Loucy (cell line): ENCODE measurements at regions not wholly inside any gene's neighbourhood (a gene's known extent, or its start where the extent isn't known, plus 50 kb on each side); places are given as distances from the start of the nearest gene placed in this dataset.

Experiments used
- H2AFZ ChIP-seq: fragments of 200-600 bp; sonication (generic); 2 replicates; pipeline ENCODE4 v1.6.0; 2016; ENCODE audit warnings: antibody characterized with exemption, mild to moderate bottlenecking, low read length, moderate library complexity
- H3F3A ChIP-seq: fragments of 200-600 bp; 2 replicates; pipeline ENCODE4 v1.6.0; 2016; ENCODE audit warnings: antibody characterized with exemption, low read depth, mild to moderate bottlenecking
- H3K27me3 ChIP-seq: fragments of 200-600 bp; sonication (generic); 2 replicates; pipeline ENCODE4 v1.6.1; 2014; ENCODE audit warnings: low read length, mild to moderate bottlenecking; ENCODE audit not compliant: insufficient read depth, poor library complexity, severe bottlenecking
- H3K36me3 ChIP-seq: fragments of 200-600 bp; sonication (generic); 2 replicates; pipeline ENCODE4 v1.6.1; 2016; ENCODE audit warnings: low read length; ENCODE audit not compliant: insufficient read depth
- H3K4me1 ChIP-seq: fragments of 200-600 bp; sonication (generic); 2 replicates; pipeline ENCODE4 v1.5.1; 2014; ENCODE audit warnings: low read length, mild to moderate bottlenecking; ENCODE audit not compliant: insufficient read depth, poor library complexity, severe bottlenecking
- H3K4me2 ChIP-seq: fragments of 200-600 bp; sonication (generic); 2 replicates; pipeline ENCODE4 v1.6.0; 2014; ENCODE audit warnings: antibody characterized with exemption, low read length, low read depth, mild to moderate bottlenecking; ENCODE audit not compliant: poor library complexity, severe bottlenecking
- H3K4me3 ChIP-seq: fragments of 200-600 bp; sonication (generic); 2 replicates; pipeline ENCODE4 v1.5.1; 2014; ENCODE audit warnings: low read length, mild to moderate bottlenecking, mixed read lengths; ENCODE audit not compliant: poor library complexity, severe bottlenecking
- H3K79me2 ChIP-seq: fragments of 200-600 bp; sonication (generic); 2 replicates; pipeline ENCODE4 v1.6.1; 2014; ENCODE audit warnings: low read length; ENCODE audit not compliant: insufficient read depth
- H3K9ac ChIP-seq: fragments of 200-600 bp; sonication (generic); 2 replicates; pipeline ENCODE4 v1.6.0; 2014; ENCODE audit warnings: mild to moderate bottlenecking, low read depth, low read length, moderate library complexity; ENCODE audit not compliant: poor library complexity, severe bottlenecking
- H3K9me2 ChIP-seq: fragments of 200-600 bp; sonication (generic); replicated peaks from 2 replicates; pipeline ENCODE4 v1.6.1; 2016; ENCODE audit warnings: low read depth, low read length, mixed read lengths
- H3K9me3 ChIP-seq: fragments of 200-600 bp; sonication (generic); 2 replicates; pipeline ENCODE4 v1.6.1; 2014; ENCODE audit warnings: mild to moderate bottlenecking, antibody characterized with exemption, low read length, low read depth; ENCODE audit not compliant: insufficient read depth
- H4K20me1 ChIP-seq: fragments of 200-600 bp; sonication (generic); 2 replicates; pipeline ENCODE4 v1.6.0; 2014; ENCODE audit warnings: antibody characterized with exemption, low read length, mild to moderate bottlenecking; ENCODE audit not compliant: insufficient read depth, poor library complexity, severe bottlenecking
- CTCF ChIP-seq: fragments of 200-600 bp; sonication (generic); conservative IDR thresholded peaks from 2 replicates; pipeline ENCODE4 v1.5.1; 2014; ENCODE audit warnings: mild to moderate bottlenecking, antibody characterized with exemption, low read length
- EZH2phosphoT487 ChIP-seq: fragments of 200-600 bp; IDR thresholded peaks from 2 replicates; pipeline ENCODE4 v1.6.1; 2018; ENCODE audit warnings: antibody characterized with exemption, mild to moderate bottlenecking, moderate library complexity, borderline replicate concordance

GRCh38 chr4:186809070-186809469 lies 85.4 kb upstream of the FAT1 start:
- H3K9me3 ChIP-seq, result no peaks in the 10 kb centered on the region; the same call in 1 of the 2 replicates
- no peak overlapping the region for H3K4me2 ChIP-seq
- H3K4me1 ChIP-seq, result peaks cover 8% of the 10 kb centered on the region
- H3K4me3 ChIP-seq, result no peak overlapping the region
- no peak overlapping the region for H2AFZ ChIP-seq
- H4K20me1 ChIP-seq, result no peaks in the 10 kb centered on the region
- no peak overlapping the region for H3K9ac ChIP-seq
- TF ChIP-seq CTCF (no peak), EZH2phosphoT487 (no peak)
- no peaks in the 10 kb centered on the region for H3K79me2 ChIP-seq
- H3K27me3 ChIP-seq, result no peaks in the 10 kb centered on the region
- H3K36me3 ChIP-seq, result no peaks in the 10 kb centered on the region
- H3K9me2 ChIP-seq, result no peaks in the 10 kb centered on the region
- H3F3A ChIP-seq, result no peaks in the 10 kb centered on the region

- Histone ChIP-seq H3K9me3 (no peaks in the 10 kb centered on the region; the same call in 1 of the 2 replicates), H3K9me2 (no peaks in the 10 kb centered on the region), H3K4me3 (no peak overlapping the region), H3K36me3 (no peaks in the 10 kb centered on the region), H3F3A (no peaks in the 10 kb centered on the region), H3K9ac (no peak overlapping the region), H3K27me3 (no peaks in the 10 kb centered on the region), H3K4me2 (no peak overlapping the region), H2AFZ (no peak overlapping the region), H3K79me2 (no peaks in the 10 kb centered on the region), H4K20me1 (no peaks in the 10 kb centered on the region), H3K4me1 (peaks cover 8% of the 10 kb centered on the region)
- TF ChIP-seq EZH2phosphoT487, result no peak
- no peak for TF ChIP-seq CTCF
Measured at GRCh38 chr4:186810613-186811150, 87.0 kb upstream of the FAT1 start.

- peaks cover 8% of the 10 kb centered on the region for H3K4me1 ChIP-seq
- no peaks in the 10 kb centered on the region for H3K79me2 ChIP-seq
- H3K9me2 ChIP-seq, result no peaks in the 10 kb centered on the region
- no peaks in the 10 kb centered on the region for H3K36me3 ChIP-seq
- H3K9me3 ChIP-seq, result no peaks in the 10 kb centered on the region; the same call in 1 of the 2 replicates
- H3F3A ChIP-seq, result no peaks in the 10 kb centered on the region; the same call in 1 of the 2 replicates
- H3K4me2 ChIP-seq, result no peak overlapping the region
- no peaks in the 10 kb centered on the region for H4K20me1 ChIP-seq
- TF ChIP-seq CTCF (no peak), EZH2phosphoT487 (no peak)
- H2AFZ ChIP-seq, result no peak overlapping the region
- no peak overlapping the region for H3K4me3 ChIP-seq
- H3K9ac ChIP-seq, result no peak overlapping the region
- H3K27me3 ChIP-seq, result no peaks in the 10 kb centered on the region
Measured at GRCh38 chr4:186812592-186812991, 88.9 kb upstream of the FAT1 start.
